ENCODE measurements at regions not wholly inside any gene's neighbourhood (a gene's known extent, or its start where the extent isn't known, plus 50 kb on each side); places are given as distances from the start of the nearest gene placed in this dataset.
A peak's percentile ranks its signal among the peaks of the same experiment; 100 is the strongest.

GRCh38 chr3:26015752-26016151 lies 225.9 kb downstream of the OXSM start:
- H2BK5ac ChIP-seq (ENCODE audit: low read depth, low read length): no peak overlapping the region
- H3K79me1 ChIP-seq (ENCODE audit: low read depth, low read length): no peaks in the 10 kb centered on the region
- H3K27ac ChIP-seq (ENCODE audit: low read depth, low read length): no peak overlapping the region
- POLR2A ChIA-PET (ENCODE audit: partially characterized antibody): no interaction called here
- no peak overlapping the region for H4K91ac ChIP-seq (replicated peaks; ENCODE audit: insufficient read length, low read length)
- peaks cover 0 to 3% (median 0%) of the 10 kb centered on the region in 4 experiments; a peak in 2 of 7 replicates for H3K4me1 ChIP-seq (replicated peaks in 1 of 4; ENCODE audit: control insufficient read depth in 3 of 4, insufficient read depth in 4 of 4, low read length in 3 of 4)
- WGBS, 2 experiments (ENCODE audit: extremely low coverage in 1 of 2, insufficient coverage in 1 of 2, insufficient read length in 1 of 2, insufficient replicate concordance in 2 of 2, low coverage in 1 of 2, low lambda C conversion rate in 2 of 2, missing lambda C conversion rate in 1 of 2): 84% methylated on average over 5 of the region's 5 CpGs; no CpG with 5 or more reads in 1 of the 2 experiments
- no peaks in the 10 kb centered on the region for H3K23me2 ChIP-seq (ENCODE audit: low read depth, low read length)
- CTCF ChIA-PET (ENCODE audit: partially characterized antibody): interaction anchor here (0.8 to 1.4 kb wide), 4 partner anchors 7 to 96 kb away, joined by 3 to 5 read pairs (median 4); no protein-coding TSS in a partner anchor
- H2BK20ac ChIP-seq (ENCODE audit: low read length): no peak overlapping the region
- H3K14ac ChIP-seq (ENCODE audit: insufficient read length): no peak overlapping the region
- H2BK15ac ChIP-seq (ENCODE audit: low read length): no peak overlapping the region
- H3K9me3 ChIP-seq (ENCODE audit: insufficient read depth in 2 of 2, low read depth in 1 of 2, low read length in 1 of 2): no peaks in the 10 kb centered on the region
- no peak overlapping the region for H4K8ac ChIP-seq (ENCODE audit: extremely low read depth, insufficient read depth, low read length)
- no peak overlapping the region for H3K18ac ChIP-seq (ENCODE audit: extremely low read depth, low read length)
- H2BK12ac ChIP-seq (ENCODE audit: low read depth, low read length): no peak overlapping the region
- no peaks in the 10 kb centered on the region for H3K79me2 ChIP-seq (ENCODE audit: control insufficient read depth in 1 of 2, insufficient read depth in 2 of 2, low read length in 2 of 2)
- no peak overlapping the region for H3K4me3 ChIP-seq (ENCODE audit: extremely low read depth in 1 of 4, insufficient read depth in 2 of 4, low read depth in 3 of 4, low read length in 4 of 4)
- H4K20me1 ChIP-seq (replicated peaks in 1 of 2; ENCODE audit: control insufficient read depth in 1 of 2, insufficient read depth in 2 of 2, low read length in 2 of 2): no peaks in the 10 kb centered on the region
- H3K4ac ChIP-seq (replicated peaks; ENCODE audit: insufficient read length, low read depth, low read length): no peak overlapping the region
- DNase-seq (ENCODE audit: low read depth in 1 of 2, low spot score in 2 of 2) (peak; percentile 3 to 47), FAIRE-seq (peak; percentile 36)
- no peak overlapping the region for H4K5ac ChIP-seq (ENCODE audit: insufficient read length, low read depth, low read length)
- no peaks in the 10 kb centered on the region for H3K27me3 ChIP-seq (replicated peaks in 1 of 4; ENCODE audit: control insufficient read depth in 3 of 4, extremely low read depth in 1 of 4, insufficient read depth in 3 of 4, low read length in 3 of 4)
- H2AFZ ChIP-seq (ENCODE audit: low read length): no peak overlapping the region
- H2BK120ac ChIP-seq (replicated peaks; ENCODE audit: low read depth, low read length): no peak overlapping the region
- H3K9ac ChIP-seq (replicated peaks in 1 of 4; ENCODE audit: extremely low read depth in 1 of 4, low read depth in 3 of 4, low read length in 3 of 4): no peak overlapping the region
- H3K36me3 ChIP-seq (ENCODE audit: control insufficient read depth in 2 of 4, insufficient read depth in 4 of 4, low read length in 3 of 4): no peaks in the 10 kb centered on the region
- H3K23ac ChIP-seq (ENCODE audit: insufficient read length): no peak overlapping the region
- H2AK5ac ChIP-seq (ENCODE audit: low read depth, low read length): no peak overlapping the region
- no peak overlapping the region for H3K4me2 ChIP-seq (ENCODE audit: insufficient read depth in 1 of 2, low read depth in 2 of 2, low read length in 2 of 2)
- H3K56ac ChIP-seq (replicated peaks; ENCODE audit: insufficient read length, low read depth, low read length): no peak overlapping the region
- no peak for TF ChIP-seq NANOG (IDR thresholded peaks at IDR 0.05; ENCODE audit: insufficient read depth, low read depth, low read length, poor library complexity, severe bottlenecking)
- no peak for TF ChIP-seq JUN (IDR thresholded peaks at IDR 0.05; ENCODE audit: low read depth, low read length)
- TF ChIP-seq KDM1A (IDR thresholded peaks at IDR 0.05; ENCODE audit: borderline replicate concordance, low read length): no peak
- TF ChIP-seq CEBPB (IDR thresholded peaks at IDR 0.05; ENCODE audit: low read depth, low read length): no peak
- TF ChIP-seq BCL11A (IDR thresholded peaks at IDR 0.05; ENCODE audit: low read depth in 2 of 2, low read length in 2 of 2): no peak
- TF ChIP-seq JUND (IDR thresholded peaks at IDR 0.05; ENCODE audit: low read length): no peak
- peak; percentile 25 to 70 (median 43); a peak in 3 of 4 replicates for TF ChIP-seq CTCF (IDR thresholded peaks at IDR 0.05; ENCODE audit: control extremely low read depth in 1 of 3, insufficient read depth in 1 of 3, low read depth in 1 of 3, low read length in 3 of 3)
